ENCODE measurements at regions not wholly inside any gene's neighbourhood (a gene's known extent, or its start where the extent isn't known, plus 50 kb on each side); places are given as distances from the start of the nearest gene placed in this dataset.

DNA sequence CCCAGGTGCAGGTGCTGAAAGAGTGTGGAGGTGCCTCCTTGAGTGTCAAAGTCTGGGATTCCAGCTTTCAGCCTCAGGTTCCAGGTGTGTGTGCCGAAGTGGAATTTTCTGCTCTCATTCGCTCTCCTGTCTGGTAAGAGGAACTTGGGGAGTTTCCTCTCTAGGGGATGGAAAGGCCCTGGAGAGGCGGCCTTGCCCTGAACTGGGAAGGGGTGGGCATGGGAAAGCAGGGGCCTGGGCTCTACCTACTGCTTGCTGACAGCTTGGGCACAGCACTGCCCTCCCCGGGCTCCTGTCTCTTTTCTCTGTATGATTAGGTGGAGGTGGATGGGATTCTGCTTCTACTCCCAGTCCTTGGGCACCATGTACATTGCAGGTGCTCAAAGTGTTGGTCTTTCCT lies 192.8 kb downstream of the ZNF716 start:
- CTCF ChIA-PET, result no interaction called here
- no peak for ATAC-seq (ENCODE audit: low read depth)
- no CpG with 5 or more reads among the region's 4 CpGs for WGBS, 2 experiments (ENCODE audit: extremely low coverage in 2 of 2, insufficient read length in 1 of 2)
- H4K20me1 ChIP-seq (ENCODE audit: insufficient read depth, low read length), result no peaks in the 10 kb centered on the region
- H3K79me1 ChIP-seq (ENCODE audit: low read depth in 1 of 2, low read length in 2 of 2), result no peaks in the 10 kb centered on the region
- H3K23ac ChIP-seq (ENCODE audit: low read depth, low read length), result no peak overlapping the region
- intact Hi-C loops (cut with micrococcal nuclease), result no loop called here
- DNase-seq, result no peak
- no peak overlapping the region for H4K5ac ChIP-seq (ENCODE audit: low read depth, low read length)
- no peak overlapping the region for H3K27ac ChIP-seq (ENCODE audit: insufficient read depth, low read length)
- H2AFZ ChIP-seq (replicated peaks; ENCODE audit: low read length, poor library complexity), result no peak overlapping the region
- dilution Hi-C loops (cut with HindIII; ENCODE audit: low sequenced_read_pairs, unreplicated experiment), result no loop called here
- no peak overlapping the region for H2BK120ac ChIP-seq (ENCODE audit: low read depth, low read length)
- no TSS peak for BruUV-seq (replicated peaks)
- H2AK9ac ChIP-seq (replicated peaks; ENCODE audit: low read depth, low read length, poor library complexity), result no peak overlapping the region
- no peak overlapping the region for H3K4me3 ChIP-seq (ENCODE audit: insufficient read depth, low read depth, low read length)
- in situ Hi-C loops (cut with MboI; ENCODE audit: low sequenced_read_pairs), result no loop called here
- no peaks in the 10 kb centered on the region for H3K9me1 ChIP-seq (ENCODE audit: insufficient read depth, low read length)
- no peak overlapping the region for H3K4ac ChIP-seq (ENCODE audit: low read depth, low read length)
- H4K8ac ChIP-seq (ENCODE audit: low read depth in 2 of 2, low read length in 2 of 2), result no peak overlapping the region
- no peak overlapping the region for H3K14ac ChIP-seq (replicated peaks; ENCODE audit: low read depth, low read length)
- no peaks in the 10 kb centered on the region for H3K27me3 ChIP-seq (ENCODE audit: control insufficient read depth, insufficient read depth, low read length)
- TF ChIP-seq RAD21 (IDR thresholded peaks at IDR 0.05; ENCODE audit: low read length) (no peak), NFE2L2 (IDR thresholded peaks at IDR 0.05; ENCODE audit: low read depth, low read length) (no peak), BHLHE40 (IDR thresholded peaks at IDR 0.05; ENCODE audit: low read depth, low read length) (no peak), POLR2A (IDR thresholded peaks at IDR 0.05; ENCODE audit: low read depth, low read length) (no peak), MAFK (IDR thresholded peaks at IDR 0.05; ENCODE audit: low read depth, low read length) (no peak), RFX5 (IDR thresholded peaks at IDR 0.05; ENCODE audit: low read depth, low read length) (no peak), CEBPB (IDR thresholded peaks at IDR 0.05; ENCODE audit: low read depth, low read length) (no peak)
- TF ChIP-seq, protein P1, sequence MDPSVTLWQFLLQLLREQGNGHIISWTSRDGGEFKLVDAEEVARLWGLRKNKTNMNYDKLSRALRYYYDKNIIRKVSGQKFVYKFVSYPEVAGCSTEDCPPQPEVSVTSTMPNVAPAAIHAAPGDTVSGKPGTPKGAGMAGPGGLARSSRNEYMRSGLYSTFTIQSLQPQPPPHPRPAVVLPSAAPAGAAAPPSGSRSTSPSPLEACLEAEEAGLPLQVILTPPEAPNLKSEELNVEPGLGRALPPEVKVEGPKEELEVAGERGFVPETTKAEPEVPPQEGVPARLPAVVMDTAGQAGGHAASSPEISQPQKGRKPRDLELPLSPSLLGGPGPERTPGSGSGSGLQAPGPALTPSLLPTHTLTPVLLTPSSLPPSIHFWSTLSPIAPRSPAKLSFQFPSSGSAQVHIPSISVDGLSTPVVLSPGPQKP (IDR thresholded peaks at IDR 0.05; ENCODE audit: borderline replicate concordance, low read depth, low read length), result no peak
- no peak overlapping the region for H2AK5ac ChIP-seq (ENCODE audit: low read depth, low read length)
- H3K18ac ChIP-seq (ENCODE audit: low read depth, low read length), result no peak overlapping the region
- no peak overlapping the region for H2BK20ac ChIP-seq (ENCODE audit: low read depth, low read length)
- H2BK5ac ChIP-seq (ENCODE audit: low read depth, low read length, poor library complexity, severe bottlenecking), result no peak overlapping the region
- H3K36me3 ChIP-seq (ENCODE audit: control insufficient read depth, insufficient read depth, low read length), result no peaks in the 10 kb centered on the region
- H4K91ac ChIP-seq (ENCODE audit: insufficient read depth, low read depth, low read length), result no peak overlapping the region
- POLR2A ChIA-PET (ENCODE audit: unreplicated experiment), result no interaction called here
- no peak overlapping the region for H3K9ac ChIP-seq (ENCODE audit: low read depth, low read length)
- H2BK15ac ChIP-seq (ENCODE audit: low read depth, low read length), result no peak overlapping the region
- no peak overlapping the region for H3K56ac ChIP-seq (ENCODE audit: extremely low read depth, insufficient read depth, low read length)
- H3K9me3 ChIP-seq (ENCODE audit: control insufficient read depth, insufficient read depth, low read length), result peaks cover 29% of the 10 kb centered on the region
- H3K4me2 ChIP-seq (ENCODE audit: low read depth, low read length), result no peak overlapping the region
- no peaks in the 10 kb centered on the region for H3K4me1 ChIP-seq (ENCODE audit: control insufficient read depth, insufficient read depth, low read length)

Measured in IMR-90 (cell line).